ENCODE measurements at regions not wholly inside any gene's neighbourhood (a gene's known extent, or its start where the extent isn't known, plus 50 kb on each side); places are given as distances from the start of the nearest gene placed in this dataset.
"Not testable (repeated sequence)": the region's sequence is repeated elsewhere in the genome, so short reads cannot be mapped to it uniquely, and the experiment has no call there.

- ATAC-seq; DNase-seq (ENCODE audit: low spot score); intact Hi-C loops (cut with DNase I): not testable (repeated sequence)
Measured at GRCh38 chr9:65566018-65566417, 109.7 kb upstream of the ZNG1E start.

GRCh38 chr9:65519018-65519417 is 156.7 kb upstream of the ZNG1E start:
- DNase-seq (ENCODE audit: low spot score); ATAC-seq; intact Hi-C loops (cut with DNase I): not testable (repeated sequence)

GRCh38 chr9:65514465-65514864 is 161.3 kb upstream of the ZNG1E start:
- intact Hi-C loops (cut with DNase I); ATAC-seq; DNase-seq (ENCODE audit: low spot score): not testable (repeated sequence)

- intact Hi-C loops (cut with DNase I); ATAC-seq; DNase-seq (ENCODE audit: low spot score): not testable (repeated sequence)
Measured at GRCh38 chr9:65507897-65508296, 167.8 kb upstream of the ZNG1E start.

- ATAC-seq; DNase-seq (ENCODE audit: low spot score); intact Hi-C loops (cut with DNase I): not testable (repeated sequence)
Measured at GRCh38 chr9:65504686-65505085, 171.0 kb upstream of the ZNG1E start.

- ATAC-seq; intact Hi-C loops (cut with DNase I); DNase-seq (ENCODE audit: low spot score): not testable (repeated sequence)
Measured at GRCh38 chr9:65503696-65504095, 172.0 kb upstream of the ZNG1E start.

GRCh38 chr9:65482890-65483289 is 192.8 kb upstream of the ZNG1E start:
- DNase-seq (ENCODE audit: low spot score); ATAC-seq; intact Hi-C loops (cut with DNase I): not testable (repeated sequence)

GRCh38 chr9:65481291-65481690 is 194.4 kb upstream of the ZNG1E start:
- ATAC-seq; intact Hi-C loops (cut with DNase I): not testable (repeated sequence)

GRCh38 chr9:65474891-65475290 is 189.9 kb upstream of the FOXD4L5 start:
- ATAC-seq; DNase-seq (ENCODE audit: low spot score); intact Hi-C loops (cut with DNase I): not testable (repeated sequence)

More at GRCh38 chr9:65481291-65481690, 194.4 kb upstream of the ZNG1E start:
- DNase-seq (ENCODE audit: low spot score), result not testable (repeated sequence)

- intact Hi-C loops (cut with DNase I); DNase-seq (ENCODE audit: low spot score); ATAC-seq: not testable (repeated sequence)
Measured at GRCh38 chr9:65473059-65473822, 188.2 kb upstream of the FOXD4L5 start.

- ATAC-seq; intact Hi-C loops (cut with DNase I); DNase-seq (ENCODE audit: low spot score): not testable (repeated sequence)
Measured at GRCh38 chr9:65471106-65471505, 186.1 kb upstream of the FOXD4L5 start.

GRCh38 chr9:65466911-65467734 is 182.1 kb upstream of the FOXD4L5 start:
- ATAC-seq; DNase-seq (ENCODE audit: low spot score); intact Hi-C loops (cut with DNase I): not testable (repeated sequence)

- intact Hi-C loops (cut with DNase I); ATAC-seq; DNase-seq (ENCODE audit: low spot score): not testable (repeated sequence)
Measured at GRCh38 chr9:65465246-65465895, 180.4 kb upstream of the FOXD4L5 start.

GRCh38 chr9:65462476-65462875 is 177.5 kb upstream of the FOXD4L5 start:
- intact Hi-C loops (cut with DNase I); ATAC-seq; DNase-seq (ENCODE audit: low spot score): not testable (repeated sequence)

GRCh38 chr9:65459756-65460320 is 174.8 kb upstream of the FOXD4L5 start:
- intact Hi-C loops (cut with DNase I), result no loop called here
- DNase-seq (ENCODE audit: low spot score), result no peak

GRCh38 chr9:65458992-65459391 is 174.0 kb upstream of the FOXD4L5 start:
- DNase-seq (ENCODE audit: low spot score) (no peak), ATAC-seq (no peak)
- intact Hi-C loops (cut with DNase I), result no loop called here

More at GRCh38 chr9:65459756-65460320, 174.8 kb upstream of the FOXD4L5 start:
- no peak for ATAC-seq

GRCh38 chr9:65458465-65458864 is 173.5 kb upstream of the FOXD4L5 start:
- ATAC-seq, result peak; percentile 24
- no peak for DNase-seq (ENCODE audit: low spot score)
- intact Hi-C loops (cut with DNase I), result no loop called here

GRCh38 chr9:65456991-65457390 is 172.0 kb upstream of the FOXD4L5 start:
- intact Hi-C loops (cut with DNase I); DNase-seq (ENCODE audit: low spot score); ATAC-seq: not testable (repeated sequence)

All from sciatic nerve (tissue), 2 donors.